Stomach (tissue), 4 donors: ENCODE measurements at regions not wholly inside any gene's neighbourhood (a gene's known extent, or its start where the extent isn't known, plus 50 kb on each side); places are given as distances from the start of the nearest gene placed in this dataset.

ENCODE experiments used
- POLR2A ChIP-seq, 4 donors: fragments of 450-650 bp; IDR thresholded peaks; one replicate each; pipeline ENCODE4 v1.6.1; 2016; ENCODE audit warnings: antibody characterized with exemption in 4 of 4, control low read depth in 2 of 4, mild to moderate bottlenecking in 1 of 4, moderate library complexity in 1 of 4
- TF ChIP-seq, protein P1 (sequence below), 7 experiments: fragments of 450-650 bp in 4 of 7; fragments of 200-600 bp in 3 of 7; sonication (generic) in 3 of 7; IDR thresholded peaks; one replicate each; pipeline ENCODE4 v1.5.1; 2016 to 2019; ENCODE audit warnings: antibody characterized with exemption in 7 of 7, control low read depth in 2 of 7, mild to moderate bottlenecking in 1 of 7

DNA sequence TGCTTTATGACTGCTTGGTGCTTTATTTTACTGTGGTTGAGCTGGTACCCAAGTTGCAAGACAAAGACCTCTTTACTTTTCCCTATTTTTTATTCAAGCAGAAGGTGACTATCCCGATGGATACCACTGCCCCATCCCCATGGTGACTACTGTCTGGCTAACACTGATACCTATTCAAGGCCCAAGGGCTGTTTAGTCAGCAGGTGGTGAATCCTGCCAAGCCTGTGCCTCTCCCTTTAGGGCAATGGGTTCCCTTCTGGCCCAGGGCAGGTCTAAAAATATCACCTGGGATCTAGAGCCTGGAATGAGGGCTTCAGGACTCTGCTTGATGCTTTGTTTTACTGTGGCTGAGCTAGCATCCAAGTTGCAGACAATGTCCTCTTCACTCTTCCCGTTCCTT, 510.0 kb upstream of the GRAMD2B start:
- TF ChIP-seq, protein P1, sequence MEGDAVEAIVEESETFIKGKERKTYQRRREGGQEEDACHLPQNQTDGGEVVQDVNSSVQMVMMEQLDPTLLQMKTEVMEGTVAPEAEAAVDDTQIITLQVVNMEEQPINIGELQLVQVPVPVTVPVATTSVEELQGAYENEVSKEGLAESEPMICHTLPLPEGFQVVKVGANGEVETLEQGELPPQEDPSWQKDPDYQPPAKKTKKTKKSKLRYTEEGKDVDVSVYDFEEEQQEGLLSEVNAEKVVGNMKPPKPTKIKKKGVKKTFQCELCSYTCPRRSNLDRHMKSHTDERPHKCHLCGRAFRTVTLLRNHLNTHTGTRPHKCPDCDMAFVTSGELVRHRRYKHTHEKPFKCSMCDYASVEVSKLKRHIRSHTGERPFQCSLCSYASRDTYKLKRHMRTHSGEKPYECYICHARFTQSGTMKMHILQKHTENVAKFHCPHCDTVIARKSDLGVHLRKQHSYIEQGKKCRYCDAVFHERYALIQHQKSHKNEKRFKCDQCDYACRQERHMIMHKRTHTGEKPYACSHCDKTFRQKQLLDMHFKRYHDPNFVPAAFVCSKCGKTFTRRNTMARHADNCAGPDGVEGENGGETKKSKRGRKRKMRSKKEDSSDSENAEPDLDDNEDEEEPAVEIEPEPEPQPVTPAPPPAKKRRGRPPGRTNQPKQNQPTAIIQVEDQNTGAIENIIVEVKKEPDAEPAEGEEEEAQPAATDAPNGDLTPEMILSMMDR (IDR thresholded peaks at IDR 0.05) = no peak
- TF ChIP-seq POLR2A (IDR thresholded peaks at IDR 0.05) = no peak
